Chondrocyte (in vitro differentiated cells): ENCODE measurements at regions not wholly inside any gene's neighbourhood (a gene's known extent, or its start where the extent isn't known, plus 50 kb on each side); places are given as distances from the start of the nearest gene placed in this dataset.

ENCODE experiments used
- DNase-seq: peaks from one replicate; pipeline ENCODE4 v3.0.0; 2021; ENCODE audit warnings: mixed read lengths, low spot score
- H3K27ac Mint-ChIP-seq: one replicate; pipeline ENCODE4 v1.8.0; 2021; ENCODE audit warnings: mild to moderate bottlenecking, moderate library complexity, mixed read lengths; ENCODE audit not compliant: unreplicated experiment
- H3K27me3 Mint-ChIP-seq: 2 replicates; pipeline ENCODE4 v1.8.0; 2021; ENCODE audit warnings: low read depth, mixed read lengths
- H3K36me3 Mint-ChIP-seq: 2 replicates; pipeline ENCODE4 v1.8.0; 2021; ENCODE audit warnings: low read depth, mixed read lengths
- H3K4me1 Mint-ChIP-seq: 2 replicates; pipeline ENCODE4 v1.8.0; 2021; ENCODE audit warnings: low read depth, mild to moderate bottlenecking, mixed read lengths
- H3K4me3 Mint-ChIP-seq: one replicate; pipeline ENCODE4 v1.8.0; 2021; ENCODE audit warnings: mild to moderate bottlenecking, moderate library complexity, mixed read lengths; ENCODE audit not compliant: unreplicated experiment
- H3K9me3 Mint-ChIP-seq: 2 replicates; pipeline ENCODE4 v1.8.0; 2021; ENCODE audit warnings: low read depth, mixed read lengths
- TF ChIP-seq, protein P1 (sequence below): fragments of 200-600 bp; sonication (generic); IDR thresholded peaks from 2 replicates; pipeline ENCODE4 v1.5.0; 2021; ENCODE audit warnings: antibody characterized with exemption, mild to moderate bottlenecking, moderate library complexity

DNA sequence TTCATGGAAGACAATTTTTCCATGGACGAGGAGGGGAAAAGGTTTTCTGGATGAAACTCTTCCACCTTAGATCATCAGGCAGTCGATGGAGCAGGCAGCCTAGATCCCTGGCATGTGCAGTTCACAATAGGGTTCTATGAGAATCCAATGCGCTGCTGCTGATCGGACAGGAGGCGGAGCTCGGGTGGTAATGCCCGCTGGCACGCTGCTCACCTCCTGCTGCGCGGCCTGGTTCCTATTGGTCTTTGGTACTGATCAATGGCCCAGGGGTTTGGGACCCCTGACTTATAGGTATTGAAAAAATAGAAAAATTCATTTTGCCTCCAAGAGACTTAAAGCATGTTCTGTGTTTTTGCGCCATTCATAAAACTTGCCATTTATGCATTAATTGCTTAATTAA is 793.9 kb upstream of the NR2F2 start:
- Mint-ChIP-seq H3K4me1 (peaks cover 26% of the 10 kb centered on the region), H3K9me3 (no peaks in the 10 kb centered on the region), H3K27ac (no peak overlapping the region), H3K27me3 (no peaks in the 10 kb centered on the region), H3K36me3 (no peaks in the 10 kb centered on the region), H3K4me3 (no peak overlapping the region)
- TF ChIP-seq, protein P1, sequence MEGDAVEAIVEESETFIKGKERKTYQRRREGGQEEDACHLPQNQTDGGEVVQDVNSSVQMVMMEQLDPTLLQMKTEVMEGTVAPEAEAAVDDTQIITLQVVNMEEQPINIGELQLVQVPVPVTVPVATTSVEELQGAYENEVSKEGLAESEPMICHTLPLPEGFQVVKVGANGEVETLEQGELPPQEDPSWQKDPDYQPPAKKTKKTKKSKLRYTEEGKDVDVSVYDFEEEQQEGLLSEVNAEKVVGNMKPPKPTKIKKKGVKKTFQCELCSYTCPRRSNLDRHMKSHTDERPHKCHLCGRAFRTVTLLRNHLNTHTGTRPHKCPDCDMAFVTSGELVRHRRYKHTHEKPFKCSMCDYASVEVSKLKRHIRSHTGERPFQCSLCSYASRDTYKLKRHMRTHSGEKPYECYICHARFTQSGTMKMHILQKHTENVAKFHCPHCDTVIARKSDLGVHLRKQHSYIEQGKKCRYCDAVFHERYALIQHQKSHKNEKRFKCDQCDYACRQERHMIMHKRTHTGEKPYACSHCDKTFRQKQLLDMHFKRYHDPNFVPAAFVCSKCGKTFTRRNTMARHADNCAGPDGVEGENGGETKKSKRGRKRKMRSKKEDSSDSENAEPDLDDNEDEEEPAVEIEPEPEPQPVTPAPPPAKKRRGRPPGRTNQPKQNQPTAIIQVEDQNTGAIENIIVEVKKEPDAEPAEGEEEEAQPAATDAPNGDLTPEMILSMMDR = no peak
- DNase-seq = no peak

DNA sequence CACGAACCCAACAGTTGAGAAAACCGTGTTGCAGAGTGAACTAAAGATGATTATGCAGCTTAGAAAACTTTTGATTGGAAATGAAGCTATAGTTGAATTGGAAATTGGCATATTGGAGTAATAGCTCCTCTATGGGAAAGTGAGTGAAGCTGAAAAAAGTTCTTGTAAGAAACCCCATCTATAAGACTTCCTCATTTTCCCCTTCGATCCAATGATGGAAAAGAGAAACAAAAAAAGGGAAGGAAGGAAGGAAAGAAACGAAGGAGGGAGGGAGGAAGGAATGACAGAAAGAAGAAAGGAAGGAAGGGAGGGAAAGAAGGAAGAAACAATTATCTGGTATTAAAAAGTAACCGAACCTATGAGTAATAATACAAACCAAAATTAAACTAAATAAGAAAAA is 791.8 kb upstream of the NR2F2 start:
- no peaks in the 10 kb centered on the region for H3K9me3 Mint-ChIP-seq
- H3K4me3 Mint-ChIP-seq = no peak overlapping the region
- no peak overlapping the region for H3K27ac Mint-ChIP-seq
- TF ChIP-seq, protein P1 = no peak
- no peaks in the 10 kb centered on the region for H3K27me3 Mint-ChIP-seq
- no peak for DNase-seq
- H3K36me3 Mint-ChIP-seq = no peaks in the 10 kb centered on the region
- peaks cover 34% of the 10 kb centered on the region for H3K4me1 Mint-ChIP-seq

DNA sequence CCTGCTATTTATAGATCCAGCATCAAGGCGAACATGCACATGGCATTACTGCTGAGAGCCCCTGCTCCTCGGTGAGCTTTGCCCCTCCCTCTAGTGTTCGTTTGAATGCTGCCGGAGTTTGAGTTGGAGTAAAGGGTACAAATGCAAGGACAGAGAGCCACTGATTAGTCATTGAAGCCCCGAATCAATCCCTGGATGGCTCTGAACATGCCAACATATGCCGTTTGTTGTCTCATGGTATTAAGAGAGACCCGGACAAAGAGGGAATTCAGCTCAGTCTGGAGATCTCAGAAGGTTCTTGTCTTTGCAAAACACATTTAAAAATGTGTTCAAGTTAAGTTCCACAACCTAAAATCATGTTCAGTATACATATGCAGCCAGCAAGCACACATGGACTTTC is 789.2 kb upstream of the NR2F2 start:
- Mint-ChIP-seq H3K4me3 (no peak overlapping the region), H3K4me1 (peaks cover 34% of the 10 kb centered on the region), H3K27ac (peak overlapping the region; percentile 53), H3K36me3 (no peaks in the 10 kb centered on the region), H3K27me3 (no peaks in the 10 kb centered on the region), H3K9me3 (no peaks in the 10 kb centered on the region)
- TF ChIP-seq, protein P1 = no peak
- DNase-seq = no peak

DNA sequence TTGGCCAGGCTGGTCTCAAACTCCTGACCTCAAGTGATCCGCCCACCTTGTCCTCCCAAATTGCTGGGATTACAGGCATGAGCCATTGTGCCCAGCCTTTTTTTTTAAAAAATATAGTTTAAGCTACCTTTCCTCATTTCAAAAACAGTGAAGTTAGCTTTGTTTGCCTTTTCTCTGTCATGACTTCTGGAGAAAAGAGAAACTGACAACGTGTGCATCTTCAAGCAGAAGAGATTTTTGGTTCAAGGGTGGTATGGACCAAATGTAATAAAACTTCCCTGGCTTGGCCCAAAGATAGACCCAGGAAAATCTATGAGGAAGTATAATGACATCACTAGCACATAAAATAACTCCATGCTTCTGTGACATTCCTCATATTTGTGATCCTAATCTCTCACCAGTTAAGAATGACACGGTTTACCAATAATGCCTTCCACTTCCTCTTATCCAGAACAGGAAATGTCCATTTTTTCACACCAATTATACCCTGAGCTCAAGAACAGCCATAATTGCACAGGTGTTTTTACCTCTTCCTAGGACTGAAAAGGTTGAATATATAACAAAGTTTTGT is 781.2 kb upstream of the NR2F2 start:
- DNase-seq = no peak
- no peaks in the 10 kb centered on the region for H3K4me1 Mint-ChIP-seq
- H3K36me3 Mint-ChIP-seq = no peaks in the 10 kb centered on the region
- H3K4me3 Mint-ChIP-seq = no peak overlapping the region
- TF ChIP-seq, protein P1 = no peak
- H3K9me3 Mint-ChIP-seq = no peaks in the 10 kb centered on the region
- H3K27me3 Mint-ChIP-seq = no peaks in the 10 kb centered on the region
- H3K27ac Mint-ChIP-seq = no peak overlapping the region

DNA sequence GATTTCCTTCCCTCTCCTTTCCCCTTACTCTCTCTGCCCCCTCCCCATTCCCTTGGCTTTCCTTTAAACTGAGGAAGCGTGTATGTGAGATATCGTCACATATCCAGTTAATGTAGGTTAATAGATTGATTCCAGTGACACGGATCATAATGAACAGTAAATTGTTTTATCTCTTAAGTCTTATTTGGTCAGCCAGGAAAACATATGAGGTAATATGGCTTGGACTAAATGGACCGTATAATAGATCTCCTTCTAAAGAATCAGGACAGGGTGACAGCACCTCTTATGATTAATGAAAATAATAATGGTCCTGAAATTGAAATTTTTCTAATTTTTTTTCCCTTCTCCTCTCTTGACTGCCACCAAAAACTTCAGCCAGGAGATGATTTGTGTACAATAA is 779.8 kb upstream of the NR2F2 start:
- Mint-ChIP-seq H3K9me3 (no peaks in the 10 kb centered on the region), H3K27ac (no peak overlapping the region)

More for the DNA sequence above, 779.8 kb upstream of the NR2F2 start:
- Mint-ChIP-seq H3K27me3 (no peaks in the 10 kb centered on the region), H3K36me3 (no peaks in the 10 kb centered on the region), H3K4me1 (peaks cover 5% of the 10 kb centered on the region), H3K4me3 (no peak overlapping the region)
- TF ChIP-seq, protein P1 = no peak
- no peak for DNase-seq
